Anterior cingulate cortex (tissue), 58 donors: ENCODE measurements at regions not wholly inside any gene's neighbourhood (a gene's known extent, or its start where the extent isn't known, plus 50 kb on each side); places are given as distances from the start of the nearest gene placed in this dataset.

Experiments
- DNase-seq, 58 donors: peaks; one replicate each; lab custom pipeline; 2025; lab: John Stamatoyannopoulos, UW

- no peak for DNase-seq
These were observed 172.9 kb upstream of the KLHL29 start for GRCh38 chr2:23211987-23212583.

- DNase-seq = no peak
These were observed 171.8 kb upstream of the KLHL29 start for GRCh38 chr2:23213196-23213595.

- DNase-seq = no peak
These were observed 170.0 kb upstream of the KLHL29 start for GRCh38 chr2:23215016-23215415.

- DNase-seq = no peak
These were observed 165.3 kb upstream of the KLHL29 start for GRCh38 chr2:23219666-23220065.

GRCh38 chr2:23220513-23221094, 164.4 kb upstream of the KLHL29 start:
- DNase-seq = no peak

GRCh38 chr2:23221236-23221635, 163.7 kb upstream of the KLHL29 start:
- no peak for DNase-seq

- DNase-seq = no peak
These were observed 163.1 kb upstream of the KLHL29 start for GRCh38 chr2:23221901-23222300.

- no peak for DNase-seq
These were observed 154.1 kb upstream of the KLHL29 start for GRCh38 chr2:23230885-23231284.

- no peak for DNase-seq
These were observed 153.1 kb upstream of the KLHL29 start for GRCh38 chr2:23231865-23232264.

GRCh38 chr2:23235292-23235691, 149.7 kb upstream of the KLHL29 start:
- no peak for DNase-seq

- no peak for DNase-seq
These were observed 149.2 kb upstream of the KLHL29 start for GRCh38 chr2:23235736-23236135.

- DNase-seq = no peak
These were observed 147.8 kb upstream of the KLHL29 start for GRCh38 chr2:23237147-23237546.

GRCh38 chr2:23238011-23238657, 146.8 kb upstream of the KLHL29 start:
- DNase-seq = no peak

- no peak for DNase-seq
These were observed 145.6 kb upstream of the KLHL29 start for GRCh38 chr2:23239374-23239773.

GRCh38 chr2:23241121-23241520, 143.9 kb upstream of the KLHL29 start:
- DNase-seq = no peak

- DNase-seq = no peak
These were observed 143.3 kb upstream of the KLHL29 start for GRCh38 chr2:23241611-23242245.

- no peak for DNase-seq
These were observed 141.8 kb upstream of the KLHL29 start for GRCh38 chr2:23243073-23243659.

- no peak for DNase-seq
These were observed 140.4 kb upstream of the KLHL29 start for GRCh38 chr2:23244617-23245016.

- DNase-seq = no peak
These were observed 137.8 kb upstream of the KLHL29 start for GRCh38 chr2:23246992-23247683.

- DNase-seq = no peak
These were observed 136.3 kb upstream of the KLHL29 start for GRCh38 chr2:23248667-23249066.

- peak in 44 of 58 donors; percentile 4 to 85 (median 38) for DNase-seq
These were observed 135.6 kb upstream of the KLHL29 start for GRCh38 chr2:23249348-23249747.
